Skin of body (tissue), 2 donors: ENCODE measurements at regions not wholly inside any gene's neighbourhood (a gene's known extent, or its start where the extent isn't known, plus 50 kb on each side); places are given as distances from the start of the nearest gene placed in this dataset. TPM values are rescaled to one million over a fixed set of nuclear protein-coding genes. Genes with fewer than 3 reads are reported as not detected.
"Not testable (repeated sequence)": the region's sequence is repeated elsewhere in the genome, so short reads cannot be mapped to it uniquely, and the experiment has no call there.

Source experiments
- DNase-seq: peaks from one replicate; lab custom pipeline; 2025; lab: John Stamatoyannopoulos, UW
- small RNA-seq: library from RNA; depleted of rRNA; stranded (forward); fragments of <200 nt; gene quantifications from one replicate; pipeline ENCODE3, GENCODE V24; 2014; ENCODE audit warnings: low replicate concordance

GRCh38 chr6:58351619-58352018 is 1034.2 kb downstream of the PRIM2 start:
- DNase-seq: not testable (repeated sequence)

- DNase-seq: not testable (repeated sequence)
Measured at GRCh38 chr6:58358452-58358851, 1041.0 kb downstream of the PRIM2 start.

GRCh38 chr6:58365856-58366255 is 1048.4 kb downstream of the PRIM2 start:
- DNase-seq: not testable (repeated sequence)

- DNase-seq: not testable (repeated sequence)
Measured at GRCh38 chr6:58406659-58407058, 1089.2 kb downstream of the PRIM2 start.

GRCh38 chr6:58419321-58419720 is 1101.9 kb downstream of the PRIM2 start:
- DNase-seq: no peak

Small RNA genes in the stretch of these regions (small RNA-seq; reads per million reads assigned to genes)
- not detected for gene AL603755.1
